HEK293 (cell line): ENCODE measurements at regions not wholly inside any gene's neighbourhood (a gene's known extent, or its start where the extent isn't known, plus 50 kb on each side); places are given as distances from the start of the nearest gene placed in this dataset.

Source experiments
- GLIS1 ChIP-seq: fragments of 450-650 bp; formaldehyde crosslinking; IDR thresholded peaks from 2 replicates; pipeline ENCODE4 v1.5.1; 2016; ENCODE audit warnings: missing biosample characterization, missing genetic modification characterization
- KLF10 ChIP-seq: fragments of 450-650 bp; IDR thresholded peaks from 2 replicates; pipeline ENCODE4 v1.5.1; 2018; ENCODE audit warnings: missing biosample characterization, mild to moderate bottlenecking, missing genetic modification characterization
- MZF1 ChIP-seq: fragments of 450-650 bp; formaldehyde crosslinking; IDR thresholded peaks from 2 replicates; pipeline ENCODE4 v1.5.1; 2017; ENCODE audit warnings: missing biosample characterization, missing genetic modification characterization, borderline replicate concordance
- OVOL3 ChIP-seq: fragments of 450-650 bp; formaldehyde crosslinking; IDR thresholded peaks from 2 replicates; pipeline ENCODE4 v1.5.1; 2016; ENCODE audit warnings: missing biosample characterization, missing genetic modification characterization
- SALL2 ChIP-seq: fragments of 450-650 bp; formaldehyde crosslinking; IDR thresholded peaks from 2 replicates; pipeline ENCODE4 v1.5.0; 2017; ENCODE audit warnings: missing biosample characterization, mild to moderate bottlenecking, missing genetic modification characterization, borderline replicate concordance
- ZNF155 ChIP-seq: fragments of 450-650 bp; formaldehyde crosslinking; IDR thresholded peaks from 2 replicates; pipeline ENCODE4 v1.5.1; 2016; ENCODE audit warnings: missing biosample characterization, missing genetic modification characterization
- ZNF157 ChIP-seq: fragments of 450-650 bp; formaldehyde crosslinking; IDR thresholded peaks from 2 replicates; pipeline ENCODE4 v1.5.1; 2016; ENCODE audit warnings: missing biosample characterization, missing genetic modification characterization
- ZNF18 ChIP-seq: fragments of 450-650 bp; formaldehyde crosslinking; IDR thresholded peaks from 2 replicates; pipeline ENCODE4 v1.5.1; 2016; ENCODE audit warnings: missing biosample characterization, missing genetic modification characterization
- ZNF223 ChIP-seq: fragments of 450-650 bp; formaldehyde crosslinking; IDR thresholded peaks from 2 replicates; pipeline ENCODE4 v1.5.1; 2016; ENCODE audit warnings: missing biosample characterization, missing genetic modification characterization
- ZNF391 ChIP-seq: fragments of 450-650 bp; formaldehyde crosslinking; IDR thresholded peaks from 2 replicates; pipeline ENCODE4 v1.5.1; 2016; ENCODE audit warnings: low read depth, missing biosample characterization, missing genetic modification characterization, borderline replicate concordance
- ZNF416 ChIP-seq: fragments of 450-650 bp; formaldehyde crosslinking; IDR thresholded peaks from 2 replicates; pipeline ENCODE4 v1.5.1; 2016; ENCODE audit warnings: missing biosample characterization, missing genetic modification characterization
- ZNF426 ChIP-seq: fragments of 450-650 bp; formaldehyde crosslinking; IDR thresholded peaks from 2 replicates; pipeline ENCODE4 v1.5.1; 2017; ENCODE audit warnings: missing biosample characterization, missing genetic modification characterization, mild to moderate bottlenecking, inconsistent platforms, moderate library complexity
- ZNF530 ChIP-seq: fragments of 450-650 bp; formaldehyde crosslinking; IDR thresholded peaks from 2 replicates; pipeline ENCODE4 v1.5.1; 2016; ENCODE audit warnings: low read depth, missing biosample characterization, missing genetic modification characterization
- ZNF558 ChIP-seq: fragments of 450-650 bp; formaldehyde crosslinking; IDR thresholded peaks from 2 replicates; pipeline ENCODE4 v1.5.1; 2016; ENCODE audit warnings: missing biosample characterization, missing genetic modification characterization
- ZNF561 ChIP-seq: fragments of 450-650 bp; IDR thresholded peaks from 2 replicates; pipeline ENCODE4 v1.5.1; 2018; ENCODE audit warnings: missing biosample characterization, missing genetic modification characterization, borderline replicate concordance
- ZNF585B ChIP-seq: fragments of 450-650 bp; formaldehyde crosslinking; IDR thresholded peaks from 2 replicates; pipeline ENCODE4 v1.5.1; 2016; ENCODE audit warnings: missing biosample characterization, missing genetic modification characterization
- ZNF600 ChIP-seq: fragments of 450-650 bp; formaldehyde crosslinking; IDR thresholded peaks from 2 replicates; pipeline ENCODE4 v1.5.1; 2016; ENCODE audit warnings: missing biosample characterization, missing genetic modification characterization
- ZNF610 ChIP-seq: fragments of 450-650 bp; formaldehyde crosslinking; IDR thresholded peaks from 2 replicates; pipeline ENCODE4 v1.5.1; 2016; ENCODE audit warnings: missing biosample characterization, missing genetic modification characterization, borderline replicate concordance
- ZNF837 ChIP-seq: fragments of 450-650 bp; formaldehyde crosslinking; IDR thresholded peaks from 2 replicates; pipeline ENCODE4 v1.5.1; 2016; ENCODE audit warnings: missing biosample characterization, missing genetic modification characterization
- ZSCAN16 ChIP-seq: fragments of 450-650 bp; formaldehyde crosslinking; IDR thresholded peaks from 2 replicates; pipeline ENCODE4 v1.5.1; 2016; ENCODE audit warnings: missing biosample characterization, missing genetic modification characterization
- ZSCAN30 ChIP-seq: fragments of 450-650 bp; IDR thresholded peaks from 2 replicates; pipeline ENCODE4 v1.5.1; 2018; ENCODE audit warnings: missing biosample characterization, mild to moderate bottlenecking, missing genetic modification characterization, moderate library complexity
- ZXDB ChIP-seq: fragments of 450-650 bp; formaldehyde crosslinking; IDR thresholded peaks from 2 replicates; pipeline ENCODE4 v1.5.1; 2016; ENCODE audit warnings: missing biosample characterization, missing genetic modification characterization
- TF ChIP-seq, protein P1 (sequence below): fragments of 450-650 bp; formaldehyde crosslinking; conservative IDR thresholded peaks from 2 replicates; pipeline ENCODE4 v1.5.1; 2016; ENCODE audit warnings: low read depth, missing biosample characterization, missing genetic modification characterization
- TF ChIP-seq, protein P2 (sequence below): fragments of 450-650 bp; formaldehyde crosslinking; IDR thresholded peaks from 2 replicates; pipeline ENCODE4 v1.5.1; 2017; ENCODE audit warnings: missing biosample characterization, missing genetic modification characterization
- TF ChIP-seq, protein P3 (sequence below): fragments of 450-650 bp; formaldehyde crosslinking; conservative IDR thresholded peaks from 2 replicates; pipeline ENCODE4 v1.5.1; 2016; ENCODE audit warnings: low read depth, missing biosample characterization, missing genetic modification characterization
- TF ChIP-seq, protein P4 (sequence below): fragments of 450-650 bp; formaldehyde crosslinking; IDR thresholded peaks from 2 replicates; pipeline ENCODE4 v1.5.1; 2017; ENCODE audit warnings: missing biosample characterization, missing genetic modification characterization

GRCh38 chr5:174371600-174372094 lies 326.1 kb downstream of the NSG2 start (continued):
- TF ChIP-seq ZNF18 (tag by site-specific recombination) (peak; percentile 34), ZNF391 (peak; percentile 94), SALL2 (tag by site-specific recombination) (no peak), ZNF223 (tag by site-specific recombination) (0 out of 2 replicates have a peak, but pooled peaks have one; percentile 42), ZNF416 (tag by site-specific recombination) (no peak), ZNF600 (peak; percentile 93), ZNF585B (tag by site-specific recombination) (no peak), ZNF155 (no peak), ZSCAN16 (tag by site-specific recombination) (no peak), MZF1 (tag by site-specific recombination) (0 out of 2 replicates have a peak, but pooled peaks have one; percentile 53), ZNF157 (tag by site-specific recombination) (no peak), ZSCAN30 (tag by site-specific recombination) (no peak), ZNF561 (tag by site-specific recombination) (peak; percentile 82), ZNF610 (tag by site-specific recombination) (0 out of 2 replicates have a peak, but pooled peaks have one; percentile 33), ZNF558 (tag by site-specific recombination) (peak; percentile 85), ZXDB (tag by site-specific recombination) (peak; percentile 73; the same call in 1 of the 2 replicates), ZNF837 (tag by site-specific recombination) (no peak), KLF10 (tag by site-specific recombination) (peak; percentile 90), OVOL3 (tag by site-specific recombination) (peak; percentile 39; the same call in 1 of the 2 replicates), ZNF530 (tag by site-specific recombination) (no peak), GLIS1 (tag by site-specific recombination) (peak; percentile 94), ZNF426 (tag by site-specific recombination) (no peak)
- TF ChIP-seq, protein P1, sequence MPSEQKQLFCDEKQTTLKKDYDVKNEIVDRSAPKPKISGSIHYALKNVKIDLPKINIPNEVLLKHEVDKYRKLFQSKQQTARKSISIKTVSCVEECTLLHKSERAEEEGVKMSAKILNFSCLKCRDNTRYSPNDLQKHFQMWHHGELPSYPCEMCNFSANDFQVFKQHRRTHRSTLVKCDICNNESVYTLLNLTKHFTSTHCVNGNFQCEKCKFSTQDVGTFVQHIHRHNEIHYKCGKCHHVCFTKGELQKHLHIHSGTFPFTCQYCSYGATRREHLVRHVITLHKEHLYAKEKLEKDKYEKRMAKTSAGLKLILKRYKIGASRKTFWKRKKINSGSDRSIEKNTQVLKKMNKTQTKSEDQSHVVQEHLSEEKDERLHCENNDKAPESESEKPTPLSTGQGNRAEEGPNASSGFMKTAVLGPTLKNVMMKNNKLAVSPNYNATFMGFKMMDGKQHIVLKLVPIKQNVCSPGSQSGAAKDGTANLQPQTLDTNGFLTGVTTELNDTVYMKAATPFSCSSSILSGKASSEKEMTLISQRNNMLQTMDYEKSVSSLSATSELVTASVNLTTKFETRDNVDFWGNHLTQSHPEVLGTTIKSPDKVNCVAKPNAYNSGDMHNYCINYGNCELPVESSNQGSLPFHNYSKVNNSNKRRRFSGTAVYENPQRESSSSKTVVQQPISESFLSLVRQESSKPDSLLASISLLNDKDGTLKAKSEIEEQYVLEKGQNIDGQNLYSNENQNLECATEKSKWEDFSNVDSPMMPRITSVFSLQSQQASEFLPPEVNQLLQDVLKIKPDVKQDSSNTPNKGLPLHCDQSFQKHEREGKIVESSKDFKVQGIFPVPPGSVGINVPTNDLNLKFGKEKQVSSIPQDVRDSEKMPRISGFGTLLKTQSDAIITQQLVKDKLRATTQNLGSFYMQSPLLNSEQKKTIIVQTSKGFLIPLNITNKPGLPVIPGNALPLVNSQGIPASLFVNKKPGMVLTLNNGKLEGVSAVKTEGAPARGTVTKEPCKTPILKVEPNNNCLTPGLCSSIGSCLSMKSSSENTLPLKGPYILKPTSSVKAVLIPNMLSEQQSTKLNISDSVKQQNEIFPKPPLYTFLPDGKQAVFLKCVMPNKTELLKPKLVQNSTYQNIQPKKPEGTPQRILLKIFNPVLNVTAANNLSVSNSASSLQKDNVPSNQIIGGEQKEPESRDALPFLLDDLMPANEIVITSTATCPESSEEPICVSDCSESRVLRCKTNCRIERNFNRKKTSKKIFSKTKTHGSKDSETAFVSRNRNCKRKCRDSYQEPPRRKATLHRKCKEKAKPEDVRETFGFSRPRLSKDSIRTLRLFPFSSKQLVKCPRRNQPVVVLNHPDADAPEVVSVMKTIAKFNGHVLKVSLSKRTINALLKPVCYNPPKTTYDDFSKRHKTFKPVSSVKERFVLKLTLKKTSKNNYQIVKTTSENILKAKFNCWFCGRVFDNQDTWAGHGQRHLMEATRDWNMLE (tag by site-specific recombination): 0 out of 2 replicates have a peak, but pooled peaks have one; percentile 49
- TF ChIP-seq, protein P2, sequence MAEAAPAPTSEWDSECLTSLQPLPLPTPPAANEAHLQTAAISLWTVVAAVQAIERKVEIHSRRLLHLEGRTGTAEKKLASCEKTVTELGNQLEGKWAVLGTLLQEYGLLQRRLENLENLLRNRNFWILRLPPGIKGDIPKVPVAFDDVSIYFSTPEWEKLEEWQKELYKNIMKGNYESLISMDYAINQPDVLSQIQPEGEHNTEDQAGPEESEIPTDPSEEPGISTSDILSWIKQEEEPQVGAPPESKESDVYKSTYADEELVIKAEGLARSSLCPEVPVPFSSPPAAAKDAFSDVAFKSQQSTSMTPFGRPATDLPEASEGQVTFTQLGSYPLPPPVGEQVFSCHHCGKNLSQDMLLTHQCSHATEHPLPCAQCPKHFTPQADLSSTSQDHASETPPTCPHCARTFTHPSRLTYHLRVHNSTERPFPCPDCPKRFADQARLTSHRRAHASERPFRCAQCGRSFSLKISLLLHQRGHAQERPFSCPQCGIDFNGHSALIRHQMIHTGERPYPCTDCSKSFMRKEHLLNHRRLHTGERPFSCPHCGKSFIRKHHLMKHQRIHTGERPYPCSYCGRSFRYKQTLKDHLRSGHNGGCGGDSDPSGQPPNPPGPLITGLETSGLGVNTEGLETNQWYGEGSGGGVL (tag by site-specific recombination): peak; percentile 50; the same call in 1 of the 2 replicates
- TF ChIP-seq, protein P3, sequence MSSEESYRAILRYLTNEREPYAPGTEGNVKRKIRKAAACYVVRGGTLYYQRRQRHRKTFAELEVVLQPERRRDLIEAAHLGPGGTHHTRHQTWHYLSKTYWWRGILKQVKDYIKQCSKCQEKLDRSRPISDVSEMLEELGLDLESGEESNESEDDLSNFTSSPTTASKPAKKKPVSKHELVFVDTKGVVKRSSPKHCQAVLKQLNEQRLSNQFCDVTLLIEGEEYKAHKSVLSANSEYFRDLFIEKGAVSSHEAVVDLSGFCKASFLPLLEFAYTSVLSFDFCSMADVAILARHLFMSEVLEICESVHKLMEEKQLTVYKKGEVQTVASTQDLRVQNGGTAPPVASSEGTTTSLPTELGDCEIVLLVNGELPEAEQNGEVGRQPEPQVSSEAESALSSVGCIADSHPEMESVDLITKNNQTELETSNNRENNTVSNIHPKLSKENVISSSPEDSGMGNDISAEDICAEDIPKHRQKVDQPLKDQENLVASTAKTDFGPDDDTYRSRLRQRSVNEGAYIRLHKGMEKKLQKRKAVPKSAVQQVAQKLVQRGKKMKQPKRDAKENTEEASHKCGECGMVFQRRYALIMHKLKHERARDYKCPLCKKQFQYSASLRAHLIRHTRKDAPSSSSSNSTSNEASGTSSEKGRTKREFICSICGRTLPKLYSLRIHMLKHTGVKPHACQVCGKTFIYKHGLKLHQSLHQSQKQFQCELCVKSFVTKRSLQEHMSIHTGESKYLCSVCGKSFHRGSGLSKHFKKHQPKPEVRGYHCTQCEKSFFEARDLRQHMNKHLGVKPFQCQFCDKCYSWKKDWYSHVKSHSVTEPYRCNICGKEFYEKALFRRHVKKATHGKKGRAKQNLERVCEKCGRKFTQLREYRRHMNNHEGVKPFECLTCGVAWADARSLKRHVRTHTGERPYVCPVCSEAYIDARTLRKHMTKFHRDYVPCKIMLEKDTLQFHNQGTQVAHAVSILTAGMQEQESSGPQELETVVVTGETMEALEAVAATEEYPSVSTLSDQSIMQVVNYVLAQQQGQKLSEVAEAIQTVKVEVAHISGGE (tag by site-specific recombination): no peak
- TF ChIP-seq, protein P4, sequence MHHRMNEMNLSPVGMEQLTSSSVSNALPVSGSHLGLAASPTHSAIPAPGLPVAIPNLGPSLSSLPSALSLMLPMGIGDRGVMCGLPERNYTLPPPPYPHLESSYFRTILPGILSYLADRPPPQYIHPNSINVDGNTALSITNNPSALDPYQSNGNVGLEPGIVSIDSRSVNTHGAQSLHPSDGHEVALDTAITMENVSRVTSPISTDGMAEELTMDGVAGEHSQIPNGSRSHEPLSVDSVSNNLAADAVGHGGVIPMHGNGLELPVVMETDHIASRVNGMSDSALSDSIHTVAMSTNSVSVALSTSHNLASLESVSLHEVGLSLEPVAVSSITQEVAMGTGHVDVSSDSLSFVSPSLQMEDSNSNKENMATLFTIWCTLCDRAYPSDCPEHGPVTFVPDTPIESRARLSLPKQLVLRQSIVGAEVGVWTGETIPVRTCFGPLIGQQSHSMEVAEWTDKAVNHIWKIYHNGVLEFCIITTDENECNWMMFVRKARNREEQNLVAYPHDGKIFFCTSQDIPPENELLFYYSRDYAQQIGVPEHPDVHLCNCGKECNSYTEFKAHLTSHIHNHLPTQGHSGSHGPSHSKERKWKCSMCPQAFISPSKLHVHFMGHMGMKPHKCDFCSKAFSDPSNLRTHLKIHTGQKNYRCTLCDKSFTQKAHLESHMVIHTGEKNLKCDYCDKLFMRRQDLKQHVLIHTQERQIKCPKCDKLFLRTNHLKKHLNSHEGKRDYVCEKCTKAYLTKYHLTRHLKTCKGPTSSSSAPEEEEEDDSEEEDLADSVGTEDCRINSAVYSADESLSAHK: peak; percentile 85
